HCT116 (cell line): ENCODE measurements at regions not wholly inside any gene's neighbourhood (a gene's known extent, or its start where the extent isn't known, plus 50 kb on each side); places are given as distances from the start of the nearest gene placed in this dataset.

ENCODE experiments used
- ATAC-seq: fragments of 200-7000 bp; cut with Tn5 transposase; 2 replicates; pipeline ENCODE4 v1.9.1; 2020; ENCODE audit warnings: mild to moderate bottlenecking, moderate library complexity
- BruUV-seq: library from RNA; stranded (reverse); fragments of 400-500 nt; replicated peaks from 2 replicates; lab custom pipeline; 2021; lab: Mats Ljungman, UMichigan
- CTCF ChIA-PET: fragments of 300-600 bp; sonication (Branson Sonifier 250); formaldehyde crosslinking; loops from one replicate; lab custom pipeline; 2021; ENCODE audit warnings: antibody characterized with exemption; lab: Charles Lee
- POLR2A ChIA-PET: fragments of 300-600, 350-600 bp; sonication (Branson Sonifier 250); formaldehyde crosslinking; loops from one replicate; lab custom pipeline; 2021; ENCODE audit warnings: antibody characterized with exemption; lab: Charles Lee
- RAD21 ChIA-PET, 2 experiments: fragments of 300-600 bp; sonication (Branson Sonifier 250); formaldehyde crosslinking; loops; one replicate each; lab custom pipeline; 2023; ENCODE audit warnings: low total read pairs in 2 of 2; ENCODE audit not compliant: uncharacterized antibody in 2 of 2, unreplicated experiment in 2 of 2, low non-redundant PET in 1 of 2; lab: Charles Lee
- DNase-seq: peaks from one replicate; pipeline ENCODE4 v3.0.0-alpha.2; 2010; ENCODE audit warnings: low read depth, low spot score
- H2AFZ ChIP-seq: fragments of 200-600 bp; shearing (Covaris generic), sonication (generic); 2 replicates; pipeline ENCODE4 v1.6.1; 2017; ENCODE audit warnings: low read depth, mixed run types, mixed read lengths, antibody characterized with exemption, low read length; ENCODE audit not compliant: poor library complexity, severe bottlenecking
- H3K27ac ChIP-seq: 2 replicates; pipeline ENCODE4 v1.5.1; 2012; ENCODE audit warnings: low read depth, low read length
- H3K27me3 ChIP-seq: fragments of 200-600 bp; sonication (generic); 2 replicates; pipeline ENCODE4 v1.6.1; 2016; ENCODE audit warnings: mixed run types, low read length, mixed read lengths; ENCODE audit not compliant: insufficient read depth
- H3K36me3 ChIP-seq, 2 experiments: fragments of 200-500 bp in 1 of 2; fragments of 200-600 bp in 1 of 2; sonication (Bioruptor generic) in 1 of 2; sonication (generic) in 1 of 2; 2 replicates each; pipeline versions ENCODE4 v1.5.1 to v1.6.1; 2014 to 2016; ENCODE audit warnings: low read length in 2 of 2, inconsistent platforms in 1 of 2, mixed read lengths in 1 of 2, mixed run types in 1 of 2; ENCODE audit not compliant: insufficient read depth in 2 of 2, control insufficient read depth in 1 of 2
- H3K4me1 ChIP-seq, 2 experiments: fragments of 200-600 bp in 1 of 2; sonication (generic) in 1 of 2; 2 replicates each; pipeline versions ENCODE4 v1.5.1 to v1.6.1; 2012 to 2017; ENCODE audit warnings: low read length in 2 of 2, inconsistent platforms in 1 of 2, mild to moderate bottlenecking in 1 of 2, mixed read lengths in 1 of 2, mixed run types in 1 of 2, moderate library complexity in 1 of 2; ENCODE audit not compliant: insufficient read depth in 2 of 2, control insufficient read depth in 1 of 2
- H3K4me2 ChIP-seq: fragments of 200-600 bp; sonication (generic); 2 replicates; pipeline ENCODE4 v1.6.1; 2017; ENCODE audit warnings: mixed run types, low read length, mixed read lengths
- H3K4me3 ChIP-seq, 2 experiments: fragments of 200-600 bp in 1 of 2; sonication (generic) in 1 of 2; replicated peaks in 1 of 2; 2 replicates each; pipeline ENCODE4 v1.5.1; 2011 to 2016; ENCODE audit warnings: low read length in 2 of 2, control low read depth in 1 of 2, low read depth in 1 of 2, mild to moderate bottlenecking in 1 of 2, mixed read lengths in 1 of 2, mixed run types in 1 of 2
- H3K79me2 ChIP-seq: fragments of 200-600 bp; sonication (generic); 2 replicates; pipeline ENCODE4 v1.6.1; 2017; ENCODE audit warnings: mild to moderate bottlenecking, mixed run types, low read length, moderate library complexity, mixed read lengths; ENCODE audit not compliant: insufficient read depth
- H3K9ac ChIP-seq: fragments of 200-600 bp; sonication (generic); 2 replicates; pipeline ENCODE4 v1.6.1; 2016; ENCODE audit warnings: low read length, mixed read lengths
- H3K9me2 ChIP-seq: fragments of 200-600 bp; sonication (generic), shearing (Covaris generic); 2 replicates; pipeline ENCODE4 v1.6.1; 2017; ENCODE audit warnings: mixed run types, mild to moderate bottlenecking, moderate library complexity; ENCODE audit not compliant: insufficient read depth
- H3K9me3 ChIP-seq, 2 experiments: fragments of 200-500 bp in 1 of 2; fragments of 200-600 bp in 1 of 2; sonication (Bioruptor generic) in 1 of 2; sonication (generic) in 1 of 2; 2 replicates each; pipeline ENCODE4 v1.6.1; 2014 to 2017; ENCODE audit warnings: low read length in 2 of 2, mixed read lengths in 2 of 2, inconsistent platforms in 1 of 2, low read depth in 1 of 2, mild to moderate bottlenecking in 1 of 2, mixed run types in 1 of 2, moderate library complexity in 1 of 2; ENCODE audit not compliant: control insufficient read depth in 1 of 2, insufficient read depth in 1 of 2
- H4K20me1 ChIP-seq: fragments of 200-600 bp; sonication (generic), shearing (Covaris generic); 2 replicates; pipeline ENCODE4 v1.6.1; 2017; ENCODE audit warnings: mixed run types, mild to moderate bottlenecking, moderate library complexity; ENCODE audit not compliant: insufficient read depth
- CBX3 ChIP-seq: IDR thresholded peaks from 2 replicates; pipeline ENCODE4 v1.6.1; 2012; ENCODE audit warnings: low read depth
- EZH2 ChIP-seq: fragments of 200-600 bp; sonication (generic); IDR thresholded peaks from 2 replicates; pipeline ENCODE4 v1.6.1; 2017; ENCODE audit warnings: antibody characterized with exemption, mixed run types
- EZH2phosphoT487 ChIP-seq: fragments of 200-600 bp; IDR thresholded peaks from 2 replicates; pipeline ENCODE4 v1.6.1; 2018; ENCODE audit warnings: antibody characterized with exemption, borderline replicate concordance
- FOSL1 ChIP-seq: IDR thresholded peaks from 2 replicates; pipeline ENCODE4 v1.6.1; 2012; ENCODE audit warnings: low read depth
- JUND ChIP-seq: IDR thresholded peaks from 2 replicates; pipeline ENCODE4 v1.6.1; 2012
- POLR2A ChIP-seq: IDR thresholded peaks from 2 replicates; pipeline ENCODE4 v1.7.0; 2011; ENCODE audit warnings: borderline replicate concordance; ENCODE audit not compliant: insufficient read depth, insufficient read length; ENCODE audit errors: extremely low read depth
- POLR2AphosphoS5 ChIP-seq: IDR thresholded peaks from 2 replicates; pipeline ENCODE4 v1.6.1; 2011; ENCODE audit warnings: mild to moderate bottlenecking, low read depth, low read length, moderate library complexity
- RAD21 ChIP-seq: IDR thresholded peaks from 2 replicates; pipeline ENCODE4 v1.6.1; 2012; ENCODE audit warnings: low read depth, mild to moderate bottlenecking
- SRF ChIP-seq: IDR thresholded peaks from 2 replicates; pipeline ENCODE4 v1.6.1; 2012; ENCODE audit warnings: low read depth
- YY1 ChIP-seq: IDR thresholded peaks from 2 replicates; pipeline ENCODE4 v1.6.1; 2011; ENCODE audit warnings: low read length, low read depth, moderate library complexity, mild to moderate bottlenecking; ENCODE audit not compliant: insufficient replicate concordance; ENCODE audit errors: extremely low read depth
- ZFX ChIP-seq: fragments of 450-650 bp; IDR thresholded peaks from 2 replicates; pipeline ENCODE4 v1.6.1; 2017
- ZNF274 ChIP-seq: fragments of 200-500 bp; sonication (Bioruptor generic); IDR thresholded peaks from 2 replicates; pipeline ENCODE4 v1.6.1; 2014; ENCODE audit warnings: mild to moderate bottlenecking, low read depth, low read length, inconsistent platforms
- intact Hi-C: fragments of 100-400 bp; cut with micrococcal nuclease; formaldehyde crosslinking; loops from 2 replicates; pipeline ENCODE4 v1.10.0; 2022
- TF ChIP-seq, protein P1 (sequence below): IDR thresholded peaks from 2 replicates; pipeline ENCODE4 v1.6.1; 2011; ENCODE audit warnings: mild to moderate bottlenecking, low read length, moderate library complexity; ENCODE audit not compliant: insufficient replicate concordance; ENCODE audit errors: extremely low read depth
- TF ChIP-seq, protein P2 (sequence below): IDR thresholded peaks from 2 replicates; pipeline ENCODE4 v1.6.1; 2012

DNA sequence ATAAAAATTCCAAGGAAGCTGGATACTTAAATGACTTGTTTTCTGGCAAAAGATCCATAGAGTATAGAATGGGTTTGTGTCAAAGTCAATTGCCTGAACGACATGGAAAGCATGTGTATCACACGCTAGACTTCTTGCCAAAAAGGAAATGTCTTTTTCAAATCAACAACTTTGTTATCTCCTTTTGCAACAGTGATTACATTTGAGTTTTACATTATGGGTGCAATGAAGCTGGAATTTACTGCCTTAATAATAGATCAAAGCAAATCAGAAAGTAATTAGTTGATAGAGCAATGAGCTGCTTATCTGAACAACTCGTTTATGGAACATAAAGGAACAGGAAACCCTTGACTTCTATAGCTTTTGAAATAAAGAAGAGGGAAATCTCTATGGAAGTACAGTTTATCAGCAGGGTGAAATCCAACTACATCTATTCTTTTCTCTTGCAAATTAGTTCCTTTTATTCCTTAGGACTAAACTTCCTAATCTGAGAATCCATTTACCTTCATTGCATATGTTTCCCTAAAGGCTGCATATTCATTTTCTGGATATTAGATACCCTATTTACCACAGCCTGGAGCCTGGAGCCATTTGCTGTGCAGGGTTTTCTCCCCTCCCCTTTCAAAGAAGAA lies 415.1 kb upstream of the NECTIN3 start:
- ATAC-seq, result no peak
- H4K20me1 ChIP-seq, result no peaks in the 10 kb centered on the region
- DNase-seq, result no peak
- H3K9ac ChIP-seq, result no peak overlapping the region
- H3K27ac ChIP-seq, result no peak overlapping the region
- H3K79me2 ChIP-seq, result no peaks in the 10 kb centered on the region
- no peak overlapping the region for H2AFZ ChIP-seq
- BruUV-seq, result no TSS peak
- H3K4me3 ChIP-seq, result no peak overlapping the region
- no peaks in the 10 kb centered on the region for H3K9me3 ChIP-seq
- intact Hi-C loops, result no loop called here
- ChIA-PET CTCF (no interaction called here), POLR2A (no interaction called here), RAD21 (no interaction called here)
- no peaks in the 10 kb centered on the region for H3K4me1 ChIP-seq
- no peak overlapping the region for H3K4me2 ChIP-seq
- H3K9me2 ChIP-seq, result no peaks in the 10 kb centered on the region
- H3K36me3 ChIP-seq, result no peaks in the 10 kb centered on the region
- no peak for TF ChIP-seq ZNF274
- no peak for TF ChIP-seq SRF
- no peak for TF ChIP-seq POLR2AphosphoS5
- no peak for TF ChIP-seq FOSL1
- TF ChIP-seq, protein P1, sequence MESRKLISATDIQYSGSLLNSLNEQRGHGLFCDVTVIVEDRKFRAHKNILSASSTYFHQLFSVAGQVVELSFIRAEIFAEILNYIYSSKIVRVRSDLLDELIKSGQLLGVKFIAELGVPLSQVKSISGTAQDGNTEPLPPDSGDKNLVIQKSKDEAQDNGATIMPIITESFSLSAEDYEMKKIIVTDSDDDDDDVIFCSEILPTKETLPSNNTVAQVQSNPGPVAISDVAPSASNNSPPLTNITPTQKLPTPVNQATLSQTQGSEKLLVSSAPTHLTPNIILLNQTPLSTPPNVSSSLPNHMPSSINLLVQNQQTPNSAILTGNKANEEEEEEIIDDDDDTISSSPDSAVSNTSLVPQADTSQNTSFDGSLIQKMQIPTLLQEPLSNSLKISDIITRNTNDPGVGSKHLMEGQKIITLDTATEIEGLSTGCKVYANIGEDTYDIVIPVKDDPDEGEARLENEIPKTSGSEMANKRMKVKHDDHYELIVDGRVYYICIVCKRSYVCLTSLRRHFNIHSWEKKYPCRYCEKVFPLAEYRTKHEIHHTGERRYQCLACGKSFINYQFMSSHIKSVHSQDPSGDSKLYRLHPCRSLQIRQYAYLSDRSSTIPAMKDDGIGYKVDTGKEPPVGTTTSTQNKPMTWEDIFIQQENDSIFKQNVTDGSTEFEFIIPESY, result no peak
- TF ChIP-seq RAD21, result no peak
- TF ChIP-seq YY1, result no peak
- no peak for TF ChIP-seq ZFX
- no peak for TF ChIP-seq EZH2phosphoT487
- no peak for TF ChIP-seq JUND
- no peak for TF ChIP-seq POLR2A
- TF ChIP-seq EZH2, result no peak
- TF ChIP-seq, protein P2, sequence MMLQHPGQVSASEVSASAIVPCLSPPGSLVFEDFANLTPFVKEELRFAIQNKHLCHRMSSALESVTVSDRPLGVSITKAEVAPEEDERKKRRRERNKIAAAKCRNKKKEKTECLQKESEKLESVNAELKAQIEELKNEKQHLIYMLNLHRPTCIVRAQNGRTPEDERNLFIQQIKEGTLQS, result no peak
- no peak for TF ChIP-seq CBX3
- no peaks in the 10 kb centered on the region for H3K27me3 ChIP-seq
